ENCODE measurements at regions not wholly inside any gene's neighbourhood (a gene's known extent, or its start where the extent isn't known, plus 50 kb on each side); places are given as distances from the start of the nearest gene placed in this dataset.

GRCh38 chr9:120265791-120266190 is 314.2 kb downstream of the CDK5RAP2 start:
- TF ChIP-seq POLR2A (IDR thresholded peaks at IDR 0.05) (no peak), POLR2AphosphoS5 (IDR thresholded peaks at IDR 0.05) (no peak)
- TF ChIP-seq, protein P1, sequence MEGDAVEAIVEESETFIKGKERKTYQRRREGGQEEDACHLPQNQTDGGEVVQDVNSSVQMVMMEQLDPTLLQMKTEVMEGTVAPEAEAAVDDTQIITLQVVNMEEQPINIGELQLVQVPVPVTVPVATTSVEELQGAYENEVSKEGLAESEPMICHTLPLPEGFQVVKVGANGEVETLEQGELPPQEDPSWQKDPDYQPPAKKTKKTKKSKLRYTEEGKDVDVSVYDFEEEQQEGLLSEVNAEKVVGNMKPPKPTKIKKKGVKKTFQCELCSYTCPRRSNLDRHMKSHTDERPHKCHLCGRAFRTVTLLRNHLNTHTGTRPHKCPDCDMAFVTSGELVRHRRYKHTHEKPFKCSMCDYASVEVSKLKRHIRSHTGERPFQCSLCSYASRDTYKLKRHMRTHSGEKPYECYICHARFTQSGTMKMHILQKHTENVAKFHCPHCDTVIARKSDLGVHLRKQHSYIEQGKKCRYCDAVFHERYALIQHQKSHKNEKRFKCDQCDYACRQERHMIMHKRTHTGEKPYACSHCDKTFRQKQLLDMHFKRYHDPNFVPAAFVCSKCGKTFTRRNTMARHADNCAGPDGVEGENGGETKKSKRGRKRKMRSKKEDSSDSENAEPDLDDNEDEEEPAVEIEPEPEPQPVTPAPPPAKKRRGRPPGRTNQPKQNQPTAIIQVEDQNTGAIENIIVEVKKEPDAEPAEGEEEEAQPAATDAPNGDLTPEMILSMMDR (IDR thresholded peaks at IDR 0.05) = no peak
